ENCODE measurements at regions not wholly inside any gene's neighbourhood (a gene's known extent, or its start where the extent isn't known, plus 50 kb on each side); places are given as distances from the start of the nearest gene placed in this dataset.

DNA sequence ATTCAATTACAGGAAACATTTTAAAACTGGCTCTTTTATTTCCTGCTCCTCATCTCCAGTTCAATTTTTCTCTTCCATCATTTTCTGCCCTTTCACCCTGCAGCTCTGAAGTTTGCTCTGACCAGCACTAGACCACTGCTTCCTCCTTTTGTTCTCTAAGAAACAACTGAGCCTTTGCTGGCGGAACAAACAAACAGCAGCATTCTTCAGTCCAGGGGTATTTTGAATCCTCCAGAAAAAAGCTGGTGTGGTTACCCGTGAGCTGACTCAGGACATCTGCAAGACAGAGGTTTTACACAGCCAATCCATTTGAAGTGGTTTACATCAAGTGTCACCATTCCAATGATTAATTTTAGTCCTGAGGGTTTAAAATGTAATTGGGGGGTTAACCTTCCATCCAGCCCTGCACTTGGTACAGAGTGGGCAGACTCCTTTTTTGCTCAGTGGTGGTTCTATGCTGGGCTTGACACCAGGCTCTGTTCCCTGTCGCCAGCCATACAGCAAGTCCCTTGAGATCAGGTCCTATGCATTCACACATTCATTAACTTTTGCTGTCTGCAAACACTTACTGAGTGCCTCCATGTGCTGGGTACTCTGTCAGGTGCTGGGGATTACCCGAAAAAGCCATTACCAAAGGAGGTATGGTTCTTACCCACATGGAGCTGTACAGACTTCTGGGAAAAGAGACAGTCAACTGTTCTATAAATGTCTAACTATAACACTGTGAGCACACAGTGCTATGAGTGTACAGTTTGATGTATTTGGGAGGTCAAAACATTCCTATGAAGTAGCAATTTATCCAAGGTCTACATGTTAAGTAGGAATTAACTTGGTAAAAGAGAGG, 909.4 kb upstream of the GYPC start:
- DNase-seq (ENCODE audit: low spot score) = no peak
- 77% methylated on average over 4 of the region's 4 CpGs for WGBS
- Histone ChIP-seq H3K9ac (ENCODE audit: low read depth in 1 of 2, low read length in 2 of 2) (no peak overlapping the region), H3K9me3 (ENCODE audit: control insufficient read depth in 4 of 4, low read length in 3 of 4) (no peaks in the 10 kb centered on the region), H3K27ac (ENCODE audit: low read depth in 1 of 2, low read length in 2 of 2) (no peak overlapping the region), H3K27me3 (ENCODE audit: control insufficient read depth in 4 of 4, insufficient read depth in 4 of 4, low read length in 3 of 4) (peaks cover 0 to 3% (median 0%) of the 10 kb centered on the region in 4 donors), H3K4me3 (ENCODE audit: low read depth in 1 of 3, low read length in 3 of 3) (no peak overlapping the region), H3K36me3 (ENCODE audit: control insufficient read depth in 4 of 4, insufficient read depth in 3 of 4, low read depth in 1 of 4, low read length in 3 of 4) (no peaks in the 10 kb centered on the region), H3K4me1 (ENCODE audit: control insufficient read depth in 4 of 4, insufficient read depth in 4 of 4, low read length in 3 of 4) (no peaks in the 10 kb centered on the region)
- TF ChIP-seq, protein P1, sequence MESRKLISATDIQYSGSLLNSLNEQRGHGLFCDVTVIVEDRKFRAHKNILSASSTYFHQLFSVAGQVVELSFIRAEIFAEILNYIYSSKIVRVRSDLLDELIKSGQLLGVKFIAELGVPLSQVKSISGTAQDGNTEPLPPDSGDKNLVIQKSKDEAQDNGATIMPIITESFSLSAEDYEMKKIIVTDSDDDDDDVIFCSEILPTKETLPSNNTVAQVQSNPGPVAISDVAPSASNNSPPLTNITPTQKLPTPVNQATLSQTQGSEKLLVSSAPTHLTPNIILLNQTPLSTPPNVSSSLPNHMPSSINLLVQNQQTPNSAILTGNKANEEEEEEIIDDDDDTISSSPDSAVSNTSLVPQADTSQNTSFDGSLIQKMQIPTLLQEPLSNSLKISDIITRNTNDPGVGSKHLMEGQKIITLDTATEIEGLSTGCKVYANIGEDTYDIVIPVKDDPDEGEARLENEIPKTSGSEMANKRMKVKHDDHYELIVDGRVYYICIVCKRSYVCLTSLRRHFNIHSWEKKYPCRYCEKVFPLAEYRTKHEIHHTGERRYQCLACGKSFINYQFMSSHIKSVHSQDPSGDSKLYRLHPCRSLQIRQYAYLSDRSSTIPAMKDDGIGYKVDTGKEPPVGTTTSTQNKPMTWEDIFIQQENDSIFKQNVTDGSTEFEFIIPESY (IDR thresholded peaks at IDR 0.05) = no peak
- no peak for TF ChIP-seq SP1 (IDR thresholded peaks at IDR 0.05)
- no peak for TF ChIP-seq ATF3 (IDR thresholded peaks at IDR 0.05)
- TF ChIP-seq FOXA1 (IDR thresholded peaks at IDR 0.05) = no peak

- no peak for DNase-seq (ENCODE audit: low spot score)
- TF ChIP-seq RXRA (IDR thresholded peaks at IDR 0.05) = no peak
- TF ChIP-seq, protein P1 (IDR thresholded peaks at IDR 0.05) = no peak
- TF ChIP-seq HNF4A (conservative IDR thresholded peaks at IDR 0.05) = no peak
- no peak for TF ChIP-seq NR2F2 (IDR thresholded peaks at IDR 0.05)
- TF ChIP-seq, protein P2, sequence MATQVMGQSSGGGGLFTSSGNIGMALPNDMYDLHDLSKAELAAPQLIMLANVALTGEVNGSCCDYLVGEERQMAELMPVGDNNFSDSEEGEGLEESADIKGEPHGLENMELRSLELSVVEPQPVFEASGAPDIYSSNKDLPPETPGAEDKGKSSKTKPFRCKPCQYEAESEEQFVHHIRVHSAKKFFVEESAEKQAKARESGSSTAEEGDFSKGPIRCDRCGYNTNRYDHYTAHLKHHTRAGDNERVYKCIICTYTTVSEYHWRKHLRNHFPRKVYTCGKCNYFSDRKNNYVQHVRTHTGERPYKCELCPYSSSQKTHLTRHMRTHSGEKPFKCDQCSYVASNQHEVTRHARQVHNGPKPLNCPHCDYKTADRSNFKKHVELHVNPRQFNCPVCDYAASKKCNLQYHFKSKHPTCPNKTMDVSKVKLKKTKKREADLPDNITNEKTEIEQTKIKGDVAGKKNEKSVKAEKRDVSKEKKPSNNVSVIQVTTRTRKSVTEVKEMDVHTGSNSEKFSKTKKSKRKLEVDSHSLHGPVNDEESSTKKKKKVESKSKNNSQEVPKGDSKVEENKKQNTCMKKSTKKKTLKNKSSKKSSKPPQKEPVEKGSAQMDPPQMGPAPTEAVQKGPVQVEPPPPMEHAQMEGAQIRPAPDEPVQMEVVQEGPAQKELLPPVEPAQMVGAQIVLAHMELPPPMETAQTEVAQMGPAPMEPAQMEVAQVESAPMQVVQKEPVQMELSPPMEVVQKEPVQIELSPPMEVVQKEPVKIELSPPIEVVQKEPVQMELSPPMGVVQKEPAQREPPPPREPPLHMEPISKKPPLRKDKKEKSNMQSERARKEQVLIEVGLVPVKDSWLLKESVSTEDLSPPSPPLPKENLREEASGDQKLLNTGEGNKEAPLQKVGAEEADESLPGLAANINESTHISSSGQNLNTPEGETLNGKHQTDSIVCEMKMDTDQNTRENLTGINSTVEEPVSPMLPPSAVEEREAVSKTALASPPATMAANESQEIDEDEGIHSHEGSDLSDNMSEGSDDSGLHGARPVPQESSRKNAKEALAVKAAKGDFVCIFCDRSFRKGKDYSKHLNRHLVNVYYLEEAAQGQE (IDR thresholded peaks at IDR 0.05) = no peak
- no peak for TF ChIP-seq JUND (IDR thresholded peaks at IDR 0.05)
- no peak for TF ChIP-seq FOXA1 (IDR thresholded peaks at IDR 0.05)
- TF ChIP-seq, protein P3, sequence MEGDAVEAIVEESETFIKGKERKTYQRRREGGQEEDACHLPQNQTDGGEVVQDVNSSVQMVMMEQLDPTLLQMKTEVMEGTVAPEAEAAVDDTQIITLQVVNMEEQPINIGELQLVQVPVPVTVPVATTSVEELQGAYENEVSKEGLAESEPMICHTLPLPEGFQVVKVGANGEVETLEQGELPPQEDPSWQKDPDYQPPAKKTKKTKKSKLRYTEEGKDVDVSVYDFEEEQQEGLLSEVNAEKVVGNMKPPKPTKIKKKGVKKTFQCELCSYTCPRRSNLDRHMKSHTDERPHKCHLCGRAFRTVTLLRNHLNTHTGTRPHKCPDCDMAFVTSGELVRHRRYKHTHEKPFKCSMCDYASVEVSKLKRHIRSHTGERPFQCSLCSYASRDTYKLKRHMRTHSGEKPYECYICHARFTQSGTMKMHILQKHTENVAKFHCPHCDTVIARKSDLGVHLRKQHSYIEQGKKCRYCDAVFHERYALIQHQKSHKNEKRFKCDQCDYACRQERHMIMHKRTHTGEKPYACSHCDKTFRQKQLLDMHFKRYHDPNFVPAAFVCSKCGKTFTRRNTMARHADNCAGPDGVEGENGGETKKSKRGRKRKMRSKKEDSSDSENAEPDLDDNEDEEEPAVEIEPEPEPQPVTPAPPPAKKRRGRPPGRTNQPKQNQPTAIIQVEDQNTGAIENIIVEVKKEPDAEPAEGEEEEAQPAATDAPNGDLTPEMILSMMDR (IDR thresholded peaks at IDR 0.05; ENCODE audit: low read depth, low read length, missing input control) = no peak
- TF ChIP-seq HNF4G (IDR thresholded peaks at IDR 0.05) = no peak
- no peak for TF ChIP-seq EGR1 (IDR thresholded peaks at IDR 0.05; ENCODE audit: low read depth in 2 of 2)
- TF ChIP-seq TAF1 (conservative IDR thresholded peaks at IDR 0.05) = no peak
- TF ChIP-seq GABPA (IDR thresholded peaks at IDR 0.05 in 1 of 2, conservative IDR thresholded peaks at IDR 0.05 in 1 of 2) = no peak
- no peak for TF ChIP-seq ATF3 (IDR thresholded peaks at IDR 0.05)
- Histone ChIP-seq H3K4me1 (ENCODE audit: control insufficient read depth in 4 of 4, insufficient read depth in 4 of 4, low read length in 3 of 4) (no peaks in the 10 kb centered on the region), H3K9me3 (ENCODE audit: control insufficient read depth in 4 of 4, low read length in 3 of 4) (no peaks in the 10 kb centered on the region), H3K4me3 (ENCODE audit: low read depth in 1 of 3, low read length in 3 of 3) (no peak overlapping the region), H3K27ac (ENCODE audit: low read depth in 1 of 2, low read length in 2 of 2) (no peak overlapping the region), H3K9ac (ENCODE audit: low read depth in 1 of 2, low read length in 2 of 2) (no peak overlapping the region), H3K36me3 (ENCODE audit: control insufficient read depth in 4 of 4, insufficient read depth in 3 of 4, low read depth in 1 of 4, low read length in 3 of 4) (no peaks in the 10 kb centered on the region), H3K27me3 (ENCODE audit: control insufficient read depth in 4 of 4, insufficient read depth in 4 of 4, low read length in 3 of 4) (peaks cover 0 to 3% (median 0%) of the 10 kb centered on the region in 4 donors)
Measured at GRCh38 chr2:125747165-125747425, 908.9 kb upstream of the GYPC start.
